Glutamatergic neuron (in vitro differentiated cells): ENCODE measurements at regions not wholly inside any gene's neighbourhood (a gene's known extent, or its start where the extent isn't known, plus 50 kb on each side); places are given as distances from the start of the nearest gene placed in this dataset.

ENCODE experiments used
- DNase-seq: peaks from one replicate; pipeline ENCODE4 v3.0.0; 2022
- H3K27ac Mint-ChIP-seq: one replicate; pipeline ENCODE4 v1.8.0; 2020; ENCODE audit warnings: mild to moderate bottlenecking, mixed read lengths, inconsistent platforms; ENCODE audit not compliant: unreplicated experiment
- H3K27me3 Mint-ChIP-seq: one replicate; pipeline ENCODE4 v1.8.0; 2020; ENCODE audit warnings: mild to moderate bottlenecking, moderate library complexity, mixed read lengths, inconsistent platforms; ENCODE audit not compliant: unreplicated experiment
- H3K36me3 Mint-ChIP-seq: one replicate; pipeline ENCODE4 v1.8.0; 2020; ENCODE audit warnings: mild to moderate bottlenecking, mixed read lengths, inconsistent platforms; ENCODE audit not compliant: unreplicated experiment
- H3K4me1 Mint-ChIP-seq: one replicate; pipeline ENCODE4 v1.8.0; 2020; ENCODE audit warnings: mild to moderate bottlenecking, low read depth, mixed read lengths, inconsistent platforms; ENCODE audit not compliant: unreplicated experiment
- H3K4me3 Mint-ChIP-seq: one replicate; pipeline ENCODE4 v1.8.0; 2020; ENCODE audit warnings: mild to moderate bottlenecking, mixed read lengths, inconsistent platforms; ENCODE audit not compliant: unreplicated experiment
- H3K9me3 Mint-ChIP-seq: one replicate; pipeline ENCODE4 v1.8.0; 2020; ENCODE audit warnings: mild to moderate bottlenecking, moderate library complexity, mixed read lengths, inconsistent platforms; ENCODE audit not compliant: unreplicated experiment
- CTCF ChIP-seq: fragments of 200-600 bp; sonication (generic); IDR thresholded peaks from one replicate; pipeline ENCODE4 v1.5.0; 2021; ENCODE audit not compliant: partially characterized antibody, unreplicated experiment

- Mint-ChIP-seq H3K4me3 (no peak overlapping the region), H3K27ac (no peak overlapping the region), H3K27me3 (peaks cover 3% of the 10 kb centered on the region), H3K4me1 (peaks cover under 1% of the 10 kb centered on the region), H3K9me3 (peaks cover 3% of the 10 kb centered on the region), H3K36me3 (peaks cover 3% of the 10 kb centered on the region)
- no peak for TF ChIP-seq CTCF
- DNase-seq: no peak
Measured at GRCh38 chr10:47101196-47101595, 190.0 kb downstream of the PTPN20 start.

GRCh38 chr10:47101807-47102206 lies 190.6 kb downstream of the PTPN20 start:
- Mint-ChIP-seq H3K4me3 (no peak overlapping the region), H3K9me3 (peaks cover 2% of the 10 kb centered on the region), H3K27ac (no peak overlapping the region), H3K36me3 (peaks cover 3% of the 10 kb centered on the region), H3K27me3 (peaks cover 1% of the 10 kb centered on the region), H3K4me1 (peaks cover 7% of the 10 kb centered on the region)
- no peak for TF ChIP-seq CTCF
- no peak for DNase-seq

GRCh38 chr10:47104151-47104605 lies 192.9 kb downstream of the PTPN20 start:
- Mint-ChIP-seq H3K9me3 (peaks cover 2% of the 10 kb centered on the region), H3K27ac (no peak overlapping the region), H3K36me3 (peaks cover 3% of the 10 kb centered on the region), H3K27me3 (peaks cover 1% of the 10 kb centered on the region), H3K4me3 (no peak overlapping the region), H3K4me1 (peaks cover 7% of the 10 kb centered on the region)
- no peak for TF ChIP-seq CTCF
- DNase-seq: no peak

GRCh38 chr10:47104786-47105385 lies 193.7 kb downstream of the PTPN20 start:
- H3K4me3 Mint-ChIP-seq: no peak overlapping the region
- no peak for DNase-seq
- H3K9me3 Mint-ChIP-seq: no peaks in the 10 kb centered on the region
- no peak overlapping the region for H3K27ac Mint-ChIP-seq
- TF ChIP-seq CTCF: no peak
- peaks cover 3% of the 10 kb centered on the region for H3K36me3 Mint-ChIP-seq
- H3K27me3 Mint-ChIP-seq: peaks cover 1% of the 10 kb centered on the region
- H3K4me1 Mint-ChIP-seq: peaks cover 7% of the 10 kb centered on the region

- Mint-ChIP-seq H3K27me3 (peaks cover 1% of the 10 kb centered on the region), H3K4me1 (peaks cover 7% of the 10 kb centered on the region), H3K4me3 (no peak overlapping the region), H3K27ac (no peak overlapping the region), H3K36me3 (peaks cover 3% of the 10 kb centered on the region), H3K9me3 (no peaks in the 10 kb centered on the region)
- TF ChIP-seq CTCF: no peak
- no peak for DNase-seq
Measured at GRCh38 chr10:47107007-47107747, 192.8 kb upstream of the GDF10 start.
